HFF-Myc (cell line): ENCODE measurements at regions not wholly inside any gene's neighbourhood (a gene's known extent, or its start where the extent isn't known, plus 50 kb on each side); places are given as distances from the start of the nearest gene placed in this dataset.
A peak's percentile ranks its signal among the peaks of the same experiment; 100 is the strongest.

ENCODE experiments used
- DNase-seq: peaks from one replicate; pipeline ENCODE4 v3.0.0-alpha.2; 2011; ENCODE audit warnings: low read depth; ENCODE audit errors: extremely low read depth
- H3K4me3 ChIP-seq: replicated peaks from 2 replicates; pipeline ENCODE4 v1.5.1; 2011; ENCODE audit warnings: low read depth, mild to moderate bottlenecking, control low read depth, low read length
- TF ChIP-seq, protein P1 (sequence below): IDR thresholded peaks from 2 replicates; pipeline ENCODE4 v1.5.1; 2012; ENCODE audit warnings: mild to moderate bottlenecking, low read depth, low read length, control low read depth; ENCODE audit errors: missing control alignments

DNA sequence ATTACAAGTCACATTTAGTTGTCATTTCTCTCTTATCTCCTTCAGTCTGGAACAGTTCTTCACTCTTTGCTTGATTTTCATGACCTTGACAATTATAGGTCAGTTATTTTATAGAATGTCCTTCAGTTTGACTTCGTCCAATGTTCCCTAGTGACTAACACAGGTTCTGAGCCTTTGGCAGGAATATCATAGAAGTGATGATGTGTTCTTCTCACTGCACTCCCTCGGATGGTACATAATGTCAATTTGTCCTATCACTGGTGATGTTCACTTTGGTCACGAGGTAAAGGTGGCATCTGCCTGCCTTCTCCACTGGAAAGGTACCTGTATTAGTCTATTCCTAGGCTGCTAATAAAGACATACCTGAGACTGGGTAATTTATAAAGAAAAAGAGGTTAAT is 126.0 kb upstream of the PTPN3 start:
- DNase-seq: no peak
- TF ChIP-seq, protein P1, sequence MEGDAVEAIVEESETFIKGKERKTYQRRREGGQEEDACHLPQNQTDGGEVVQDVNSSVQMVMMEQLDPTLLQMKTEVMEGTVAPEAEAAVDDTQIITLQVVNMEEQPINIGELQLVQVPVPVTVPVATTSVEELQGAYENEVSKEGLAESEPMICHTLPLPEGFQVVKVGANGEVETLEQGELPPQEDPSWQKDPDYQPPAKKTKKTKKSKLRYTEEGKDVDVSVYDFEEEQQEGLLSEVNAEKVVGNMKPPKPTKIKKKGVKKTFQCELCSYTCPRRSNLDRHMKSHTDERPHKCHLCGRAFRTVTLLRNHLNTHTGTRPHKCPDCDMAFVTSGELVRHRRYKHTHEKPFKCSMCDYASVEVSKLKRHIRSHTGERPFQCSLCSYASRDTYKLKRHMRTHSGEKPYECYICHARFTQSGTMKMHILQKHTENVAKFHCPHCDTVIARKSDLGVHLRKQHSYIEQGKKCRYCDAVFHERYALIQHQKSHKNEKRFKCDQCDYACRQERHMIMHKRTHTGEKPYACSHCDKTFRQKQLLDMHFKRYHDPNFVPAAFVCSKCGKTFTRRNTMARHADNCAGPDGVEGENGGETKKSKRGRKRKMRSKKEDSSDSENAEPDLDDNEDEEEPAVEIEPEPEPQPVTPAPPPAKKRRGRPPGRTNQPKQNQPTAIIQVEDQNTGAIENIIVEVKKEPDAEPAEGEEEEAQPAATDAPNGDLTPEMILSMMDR: no peak
- H3K4me3 ChIP-seq: no peak overlapping the region

DNA sequence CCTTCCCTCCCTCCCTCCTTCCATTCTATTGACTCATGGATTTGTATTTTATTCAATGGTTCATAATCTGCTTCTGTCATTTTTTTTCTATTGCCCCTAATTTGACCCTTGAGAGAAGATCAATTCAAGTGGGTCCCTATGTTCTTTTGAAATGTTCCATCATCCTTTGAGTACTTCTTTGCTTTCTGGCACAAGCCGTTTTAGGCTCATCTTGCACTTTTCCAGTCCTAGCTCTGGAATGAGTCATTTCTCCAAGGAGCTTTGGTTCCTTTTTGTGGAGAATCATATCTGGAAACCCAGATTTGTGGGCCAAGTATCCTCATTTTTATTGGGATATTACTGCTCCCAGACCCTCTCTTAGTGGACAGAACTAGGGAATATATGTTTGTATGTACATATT is 126.8 kb upstream of the PTPN3 start:
- no peak overlapping the region for H3K4me3 ChIP-seq
- no peak for DNase-seq
- TF ChIP-seq, protein P1: no peak

DNA sequence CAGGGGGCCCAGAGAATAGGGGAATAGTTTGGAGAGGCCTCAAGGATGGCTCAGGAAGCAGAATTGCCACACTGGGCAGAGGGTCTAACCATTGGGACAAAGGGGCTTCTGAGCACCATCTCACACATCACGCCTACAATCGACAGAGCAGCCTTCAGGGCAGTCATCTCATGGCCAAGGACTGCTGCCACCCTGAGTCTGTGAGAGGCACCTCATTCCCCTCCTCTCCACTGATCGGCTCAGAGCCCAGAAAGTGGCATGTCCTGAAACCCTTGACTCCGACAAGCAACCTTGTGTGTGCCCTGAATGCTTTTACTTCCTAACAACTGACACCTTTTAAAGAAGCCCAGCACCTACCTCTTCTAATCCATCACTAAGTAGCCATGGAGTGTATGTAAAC is 128.9 kb upstream of the PTPN3 start:
- no peak for DNase-seq
- H3K4me3 ChIP-seq: no peak overlapping the region
- TF ChIP-seq, protein P1: no peak

DNA sequence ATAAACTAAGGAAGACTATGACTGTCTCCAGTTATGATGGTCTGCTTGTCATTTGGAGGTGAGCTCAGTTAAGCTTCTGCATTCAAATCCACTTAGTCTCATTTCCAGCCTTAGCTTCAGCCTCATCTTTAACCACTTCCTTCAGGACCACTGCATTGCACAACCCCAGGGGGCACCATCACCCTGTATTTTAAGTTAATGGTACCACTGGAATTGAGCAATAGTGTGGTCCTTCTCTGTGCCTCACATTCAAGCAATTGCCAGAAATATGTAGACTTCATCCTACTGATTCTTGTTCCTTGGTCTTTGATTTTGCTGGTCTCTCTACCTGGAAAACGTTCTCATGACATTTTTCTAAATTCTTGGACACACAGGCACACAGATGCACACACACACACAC is 131.5 kb upstream of the PTPN3 start:
- TF ChIP-seq, protein P1: no peak
- no peak overlapping the region for H3K4me3 ChIP-seq
- no peak for DNase-seq

DNA sequence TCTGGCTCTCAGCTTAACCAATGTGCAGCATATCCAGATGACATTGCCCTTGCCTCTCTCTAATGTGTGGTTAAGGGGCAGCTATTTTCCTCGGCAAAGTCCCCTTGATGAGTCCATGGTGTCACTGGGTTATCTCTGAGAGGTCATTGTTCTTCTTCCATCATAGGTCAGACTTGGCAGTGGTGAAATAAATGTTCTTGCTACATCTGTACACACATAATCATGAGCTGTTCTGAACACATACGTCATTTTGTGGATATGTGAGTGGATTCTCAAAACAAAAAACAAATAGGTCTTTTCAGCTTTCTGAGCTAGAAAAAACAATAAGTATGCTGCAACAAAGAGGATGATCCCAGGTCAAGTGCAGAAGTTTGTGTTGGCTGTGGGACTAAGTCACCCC is 134.7 kb upstream of the PTPN3 start:
- TF ChIP-seq, protein P1: no peak
- DNase-seq: no peak
- H3K4me3 ChIP-seq: no peak overlapping the region

DNA sequence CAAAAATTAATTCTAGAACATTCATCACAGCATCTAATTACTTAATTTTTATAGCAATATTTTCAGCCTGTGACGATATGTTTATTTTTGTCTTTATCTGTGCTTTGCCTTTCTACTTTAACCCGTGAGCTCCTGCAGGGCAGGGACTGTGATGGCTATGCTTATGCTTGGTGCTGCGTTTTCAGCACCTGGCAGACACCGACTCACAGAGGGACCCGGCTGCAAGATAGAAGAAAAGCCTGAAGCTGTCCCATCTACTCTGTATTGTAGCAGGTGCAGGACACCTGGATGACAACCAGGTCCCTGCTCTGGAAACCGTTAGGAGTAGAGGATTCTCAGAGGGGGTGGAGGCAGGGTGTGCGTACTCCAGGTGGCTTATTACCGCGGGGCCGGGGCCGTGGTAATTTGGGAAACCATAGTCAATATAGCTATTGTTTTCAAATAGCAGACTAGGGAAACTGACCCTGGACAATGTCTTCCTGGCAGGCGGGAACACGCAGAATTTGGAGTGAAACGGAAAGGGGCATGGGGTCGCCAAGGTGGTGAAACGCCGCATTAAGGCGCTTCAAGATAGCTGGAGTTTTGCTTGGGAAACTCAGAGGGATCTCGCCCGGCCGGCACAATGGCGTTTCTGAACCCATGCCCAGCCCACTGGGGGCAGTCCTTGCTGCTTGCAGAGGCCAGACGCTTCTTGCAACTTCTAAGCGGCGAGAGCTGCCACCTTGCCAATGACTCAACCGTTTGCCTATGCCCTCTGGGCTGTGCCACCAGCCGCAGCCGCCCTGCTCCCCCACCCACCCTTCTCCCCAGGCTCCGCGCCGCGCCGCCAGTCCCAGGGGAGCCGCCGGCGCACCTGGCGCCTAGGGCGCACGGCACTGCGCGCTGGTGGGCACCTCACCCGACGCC is 140.1 kb upstream of the PALM2AKAP2 start:
- no peak for DNase-seq
- peak overlapping the region; percentile 28 for H3K4me3 ChIP-seq
- TF ChIP-seq, protein P1: no peak
